H1 (cell line): ENCODE measurements at regions not wholly inside any gene's neighbourhood (a gene's known extent, or its start where the extent isn't known, plus 50 kb on each side); places are given as distances from the start of the nearest gene placed in this dataset.

ENCODE experiments used
- CHD1 ChIP-seq: IDR thresholded peaks from 2 replicates; pipeline ENCODE4 v1.6.1; 2012; ENCODE audit warnings: low read depth, low read length, improper control_type of control experiment
- E2F6 ChIP-seq: IDR thresholded peaks from 2 replicates; pipeline ENCODE4 v1.6.1; 2012; ENCODE audit warnings: inconsistent platforms
- NANOG ChIP-seq: IDR thresholded peaks from 2 replicates; pipeline ENCODE4 v1.6.1; 2011; ENCODE audit warnings: low read length, low read depth, mild to moderate bottlenecking, inconsistent platforms; ENCODE audit not compliant: insufficient read depth, poor library complexity, severe bottlenecking
- RXRA ChIP-seq: IDR thresholded peaks from 2 replicates; pipeline ENCODE4 v1.6.1; 2011; ENCODE audit warnings: low read depth, mild to moderate bottlenecking, low read length, moderate library complexity; ENCODE audit not compliant: insufficient read depth

- TF ChIP-seq NANOG (no peak), E2F6 (no peak), CHD1 (no peak), RXRA (no peak)
- TF ChIP-seq, all 59 proteins: peak for 0
Measured at GRCh38 chr5:104755806-104756205, 1193.2 kb upstream of the NUDT12 start (continued).
